GM04504 (cell line): ENCODE measurements at regions not wholly inside any gene's neighbourhood (a gene's known extent, or its start where the extent isn't known, plus 50 kb on each side); places are given as distances from the start of the nearest gene placed in this dataset.
"Not testable (repeated sequence)": the region's sequence is repeated elsewhere in the genome, so short reads cannot be mapped to it uniquely, and the experiment has no call there.

ENCODE experiments used
- DNase-seq: peaks from one replicate; pipeline ENCODE4 v3.0.0-alpha.2; 2012; ENCODE audit warnings: low read depth

DNA sequence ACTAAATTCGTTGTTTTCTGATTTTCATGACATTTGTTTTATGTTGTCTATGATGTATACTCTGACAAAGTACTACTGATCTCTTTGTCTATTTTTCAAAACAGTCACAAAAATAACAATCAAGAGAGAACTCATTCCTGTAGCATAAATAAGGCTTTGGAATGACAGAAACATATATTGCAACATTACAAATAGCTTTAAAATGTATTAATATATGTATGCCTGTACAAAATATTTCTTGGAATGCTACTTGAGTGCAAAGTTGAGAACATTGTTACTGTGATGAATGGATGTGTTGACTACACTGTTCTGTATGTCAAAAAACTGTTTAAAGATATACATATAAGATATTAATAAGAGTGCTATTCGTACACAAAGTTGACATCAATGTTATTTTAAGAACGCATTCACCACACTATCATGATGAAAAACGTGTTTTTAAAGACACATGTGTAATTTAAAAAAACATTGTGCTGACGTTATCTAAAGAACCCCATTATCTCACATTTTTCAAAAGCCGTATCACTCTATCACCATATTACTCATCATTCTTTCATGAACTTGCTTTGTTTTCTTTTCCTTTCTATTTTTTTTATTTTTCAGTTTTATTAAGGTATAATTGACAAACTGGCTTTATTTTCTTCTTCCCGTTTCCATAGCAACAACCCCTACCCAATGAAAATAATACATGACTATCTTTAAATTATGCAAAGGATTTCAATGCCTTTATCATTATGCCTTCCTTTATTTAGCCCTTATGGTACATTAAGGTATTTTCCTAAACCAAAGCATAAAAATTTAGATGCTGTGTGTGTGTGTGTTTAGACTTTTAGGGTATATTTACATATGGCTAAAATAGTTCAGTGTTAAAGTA is 918.8 kb downstream of the SLITRK1 start:
- no peak for DNase-seq

DNA sequence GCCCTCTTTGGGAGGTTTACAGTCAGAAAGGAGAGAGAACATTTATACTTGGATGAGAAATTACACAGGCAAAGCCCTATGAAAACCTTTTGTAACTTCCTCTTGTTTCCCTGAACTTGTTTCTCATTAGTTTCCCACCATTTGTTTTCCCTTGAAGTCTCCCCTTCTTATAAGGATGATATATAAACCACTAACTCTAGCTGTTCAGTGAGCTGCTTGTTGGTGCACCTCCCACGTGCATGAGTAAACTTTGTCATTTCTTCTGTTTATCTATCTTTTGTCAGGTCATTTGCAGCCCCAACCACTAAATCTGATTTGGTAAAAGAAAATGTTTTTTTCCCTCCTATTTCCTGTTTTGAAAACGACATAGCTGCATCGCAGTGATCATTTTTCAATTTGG is 919.9 kb downstream of the SLITRK1 start:
- no peak for DNase-seq

GRCh38 chr13:82961757-82962156 is 920.5 kb downstream of the SLITRK1 start:
- no peak for DNase-seq

GRCh38 chr13:82952336-82952735 is 929.9 kb downstream of the SLITRK1 start:
- not testable (repeated sequence) for DNase-seq

- no peak for DNase-seq
These were observed 934.6 kb downstream of the SLITRK1 start for GRCh38 chr13:82947683-82948082.

- no peak for DNase-seq
These were observed 935.1 kb downstream of the SLITRK1 start for GRCh38 chr13:82947191-82947621.

DNA sequence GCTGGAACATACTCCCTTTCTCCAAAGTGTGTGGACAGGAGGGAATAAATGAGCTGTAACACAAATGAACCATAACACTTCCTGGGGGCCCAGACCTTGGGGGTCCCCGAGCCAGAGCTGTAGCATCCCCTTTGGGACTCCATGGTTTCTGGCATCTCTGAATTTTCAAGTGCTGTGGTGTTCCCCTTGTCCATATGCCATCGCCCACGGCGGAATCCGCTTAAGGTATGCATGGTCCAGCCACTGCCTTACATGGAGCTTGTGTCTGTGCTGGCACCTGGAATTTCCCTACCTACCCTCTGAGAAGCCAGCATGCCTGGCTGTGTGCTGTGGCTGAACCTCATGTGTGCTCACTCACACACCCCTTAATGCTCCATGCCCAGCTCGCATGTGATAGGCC is 943.6 kb downstream of the SLITRK1 start:
- no peak for DNase-seq

GRCh38 chr13:82934000-82934399 is 948.3 kb downstream of the SLITRK1 start:
- DNase-seq: no peak

GRCh38 chr13:82925114-82925513 is 957.2 kb downstream of the SLITRK1 start:
- no peak for DNase-seq

DNA sequence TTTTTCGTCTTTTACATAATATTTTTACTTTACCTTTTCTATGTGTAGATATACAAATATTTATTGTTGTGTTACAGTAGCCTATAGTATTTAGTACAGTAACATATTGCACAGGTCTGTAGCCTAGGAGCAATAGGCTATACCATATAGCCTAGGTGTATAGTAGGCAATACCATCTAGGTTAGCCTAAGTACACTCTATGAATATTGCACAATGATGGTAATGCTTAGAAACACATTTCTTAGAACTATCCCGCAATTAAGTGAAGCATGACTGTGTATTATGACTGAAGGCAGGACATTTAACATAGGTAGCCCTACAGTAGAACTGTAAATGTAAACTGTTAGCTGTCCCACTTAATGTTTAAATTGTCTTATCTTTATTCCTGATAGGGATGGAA is 964.3 kb downstream of the SLITRK1 start:
- DNase-seq: no peak

DNA sequence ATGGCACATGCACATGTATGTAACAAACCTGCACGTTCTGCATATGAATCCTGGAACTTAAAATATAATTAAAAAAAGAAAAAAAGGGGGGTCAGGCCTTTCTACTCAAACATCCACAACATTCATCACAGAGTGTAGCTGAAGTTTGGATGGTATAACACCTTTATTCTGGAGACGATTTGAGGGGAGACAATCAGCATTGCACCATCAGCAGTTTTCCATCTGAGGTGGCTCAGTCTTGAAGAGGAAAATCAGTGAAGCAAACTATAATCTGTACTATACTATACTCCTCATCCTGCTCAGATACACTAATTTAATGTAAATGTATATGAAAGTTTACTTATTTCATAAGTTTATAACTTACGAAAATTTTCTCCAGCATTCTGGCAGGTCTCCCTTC is 969.7 kb downstream of the SLITRK1 start:
- DNase-seq: no peak

DNA sequence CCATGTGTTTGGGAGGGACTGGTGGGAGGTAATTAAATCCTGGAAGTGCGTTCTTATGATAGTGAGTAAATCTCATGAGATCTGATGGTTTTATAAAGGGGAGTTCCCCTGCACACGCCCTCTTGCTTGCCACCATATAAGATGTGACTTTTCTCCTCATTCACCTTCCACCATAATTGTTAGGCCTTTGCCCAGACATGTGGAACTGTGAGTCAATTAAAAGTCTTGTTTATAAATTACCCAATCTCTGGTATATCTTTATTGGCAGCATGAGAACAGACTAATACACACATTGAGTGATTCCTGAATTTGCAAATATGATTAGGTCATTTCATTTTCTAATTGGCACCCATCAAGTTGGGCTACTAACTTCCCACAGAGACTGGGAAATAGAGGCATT is 977.2 kb downstream of the SLITRK1 start:
- no peak for DNase-seq

GRCh38 chr13:82900453-82900852 is 981.8 kb downstream of the SLITRK1 start:
- DNase-seq: no peak

DNA sequence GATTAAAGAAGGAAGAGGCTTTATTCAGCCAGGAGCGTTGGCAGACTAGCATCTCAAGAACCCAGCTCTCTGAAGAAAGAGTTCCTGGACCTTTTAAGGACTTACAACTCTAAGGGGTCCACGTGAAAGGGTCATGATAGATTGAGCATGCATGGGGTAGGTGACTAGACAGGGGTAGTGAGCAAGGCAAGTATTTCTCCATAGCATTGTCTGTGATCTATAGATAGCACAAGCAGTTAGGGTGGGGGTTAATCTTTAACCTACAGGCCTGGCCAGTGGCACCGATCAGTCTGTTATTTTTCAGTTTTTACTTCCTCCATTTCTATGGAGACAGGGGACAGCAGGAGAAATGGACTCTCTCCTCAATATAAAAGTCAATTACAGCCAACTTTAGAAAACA is 983.7 kb downstream of the SLITRK1 start:
- DNase-seq: no peak

GRCh38 chr13:82879921-82880320 is 1002.4 kb downstream of the SLITRK1 start:
- DNase-seq: no peak

GRCh38 chr13:82878536-82878935 is 1003.7 kb downstream of the SLITRK1 start:
- DNase-seq: peak; percentile 0

DNA sequence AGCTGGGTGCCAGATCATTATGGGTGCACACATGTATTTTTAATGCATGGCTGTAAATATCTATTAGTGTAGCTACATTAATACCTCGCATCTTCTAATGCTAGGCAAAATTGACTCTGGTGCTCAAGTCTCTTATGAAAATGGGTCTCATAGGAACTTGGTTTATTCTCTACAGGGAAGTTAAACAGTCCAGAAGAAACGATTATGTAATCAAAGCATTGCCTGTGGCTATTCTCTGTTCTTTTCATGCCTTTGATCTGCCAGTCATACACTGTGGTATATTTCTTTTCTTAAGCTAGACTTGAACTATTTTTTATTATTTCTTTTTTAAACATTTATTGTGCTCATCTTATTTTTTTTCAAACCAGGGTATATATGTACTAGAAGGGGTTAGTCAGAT is 1015.0 kb downstream of the SLITRK1 start:
- DNase-seq: no peak

GRCh38 chr13:82850644-82851043 is 1031.6 kb downstream of the SLITRK1 start:
- DNase-seq: no peak

DNA sequence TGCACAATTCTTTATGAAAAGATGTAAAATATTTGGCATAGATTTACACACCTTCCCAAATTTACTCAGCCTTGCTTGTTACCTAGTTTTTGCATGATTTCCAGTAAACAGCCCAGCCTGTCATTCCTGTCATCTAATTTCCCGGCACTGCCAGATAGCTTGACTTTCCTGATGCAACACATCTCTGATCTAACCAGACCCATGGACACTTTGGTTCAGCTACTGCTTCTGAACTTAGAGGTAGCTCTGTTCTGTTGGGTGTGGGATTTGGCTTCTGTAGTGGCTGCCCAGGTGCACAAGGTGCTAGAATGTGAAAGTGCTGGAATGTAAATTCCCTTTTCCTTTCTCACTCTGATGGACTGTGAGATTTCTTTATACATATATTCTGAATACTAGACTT is 1033.5 kb downstream of the SLITRK1 start:
- no peak for DNase-seq

DNA sequence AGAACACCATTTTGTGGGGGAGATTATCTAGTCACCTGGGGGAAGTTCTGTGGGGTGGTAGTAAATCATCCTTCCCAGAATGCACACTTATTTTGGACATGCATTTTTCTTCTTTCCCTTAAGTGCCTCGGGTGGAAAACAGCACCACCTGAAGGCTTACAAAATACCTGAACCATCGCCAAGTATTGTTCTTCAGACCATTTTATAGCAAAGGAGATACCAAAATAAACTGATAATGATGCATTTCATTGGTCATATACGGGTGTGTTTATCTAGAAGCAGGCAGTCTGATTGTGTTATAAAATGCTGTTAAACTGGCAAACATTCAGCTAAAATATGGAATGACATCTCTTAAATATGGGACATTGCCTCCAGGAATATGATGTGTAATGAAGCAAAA is 1034.7 kb downstream of the SLITRK1 start:
- no peak for DNase-seq

DNA sequence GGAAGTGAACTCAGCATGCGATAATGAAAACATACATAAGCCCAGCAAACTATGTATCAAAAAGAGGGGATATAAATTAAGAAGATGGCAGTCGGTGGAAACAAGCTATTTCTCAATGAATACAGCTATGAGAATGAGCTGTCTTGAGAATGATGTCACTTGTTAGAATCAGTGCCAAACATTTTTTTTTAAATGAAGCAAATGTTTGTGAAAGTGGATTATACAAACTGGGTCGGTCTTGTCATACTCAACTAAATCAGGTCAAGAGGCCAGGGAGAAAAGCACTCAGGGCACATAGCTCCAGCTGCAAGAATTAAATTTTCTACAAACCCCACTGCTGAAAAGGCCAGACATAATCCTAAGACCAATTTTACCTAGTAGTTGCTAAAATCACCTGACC is 1048.4 kb downstream of the SLITRK1 start:
- no peak for DNase-seq

DNA sequence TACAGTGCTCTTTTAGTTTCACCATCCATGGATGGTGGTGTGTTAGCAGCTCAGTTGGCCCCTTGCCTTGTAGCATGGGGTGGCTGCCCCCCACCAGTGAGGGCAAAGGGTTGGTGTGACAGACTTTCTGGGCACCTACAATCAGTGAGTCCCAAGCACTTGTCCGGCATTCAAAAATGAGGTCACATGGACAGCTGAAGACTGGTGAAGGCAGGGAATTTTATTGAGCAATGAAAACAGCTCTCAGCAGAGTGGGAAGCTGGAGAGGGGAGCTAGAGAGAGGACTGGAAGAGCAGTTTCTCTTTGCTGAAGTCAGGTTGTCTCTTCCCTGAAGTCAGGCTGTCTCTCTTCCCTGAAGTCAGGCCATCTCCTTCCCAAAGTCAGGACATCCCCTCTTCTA is 1053.2 kb downstream of the SLITRK1 start:
- DNase-seq: no peak

DNA sequence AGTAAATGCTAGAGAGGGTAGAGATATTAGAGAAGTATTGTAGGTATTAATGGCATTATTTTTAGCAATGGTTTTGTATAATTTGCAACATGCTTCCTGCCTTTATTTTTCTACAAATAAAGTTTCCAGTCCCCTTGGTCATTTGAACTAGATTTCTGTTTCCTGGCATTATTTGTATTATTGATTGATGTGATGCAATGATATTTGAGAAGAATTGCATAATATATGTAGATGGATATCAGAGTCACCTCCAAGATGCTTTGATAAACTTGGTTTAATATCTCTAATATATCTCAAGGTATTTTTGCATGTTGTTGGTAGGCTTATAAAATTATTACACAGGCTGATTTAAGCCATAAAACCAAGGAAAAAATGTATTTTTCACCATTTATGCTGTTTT is 1054.5 kb downstream of the SLITRK1 start:
- no peak for DNase-seq

GRCh38 chr13:82822935-82823334 is 1059.3 kb downstream of the SLITRK1 start:
- DNase-seq: no peak
